ENCODE measurements at regions not wholly inside any gene's neighbourhood (a gene's known extent, or its start where the extent isn't known, plus 50 kb on each side); places are given as distances from the start of the nearest gene placed in this dataset.
A peak's percentile ranks its signal among the peaks of the same experiment; 100 is the strongest.

- WGBS, 2 experiments (ENCODE audit: extremely low coverage in 1 of 2, insufficient coverage in 1 of 2, insufficient read length in 1 of 2, insufficient replicate concordance in 2 of 2, low coverage in 1 of 2, low lambda C conversion rate in 2 of 2, missing lambda C conversion rate in 1 of 2), result 98% methylated on average over 12 of the region's 12 CpGs; no CpG with 5 or more reads in 1 of the 2 experiments
- H2BK12ac ChIP-seq (ENCODE audit: low read depth, low read length), result no peak overlapping the region
- H3K4me3 ChIP-seq (ENCODE audit: extremely low read depth in 1 of 4, insufficient read depth in 2 of 4, low read depth in 3 of 4, low read length in 4 of 4), result no peak overlapping the region
- H3K79me1 ChIP-seq (ENCODE audit: low read depth, low read length), result no peaks in the 10 kb centered on the region
- no peak overlapping the region for H3K14ac ChIP-seq (ENCODE audit: insufficient read length)
- POLR2A ChIA-PET (ENCODE audit: partially characterized antibody), result no interaction called here
- no peak for TF ChIP-seq CEBPB (IDR thresholded peaks at IDR 0.05; ENCODE audit: low read depth, low read length)
- TF ChIP-seq SP1 (IDR thresholded peaks at IDR 0.05; ENCODE audit: low read depth, low read length), result no peak
- no peak for TF ChIP-seq SIRT6 (IDR thresholded peaks at IDR 0.05; ENCODE audit: low read length)
- TF ChIP-seq POLR2AphosphoS5 (IDR thresholded peaks at IDR 0.05; ENCODE audit: low read depth, low read length), result no peak
- no peaks in the 10 kb centered on the region for H3K9me3 ChIP-seq (ENCODE audit: insufficient read depth in 2 of 2, low read depth in 1 of 2, low read length in 1 of 2)
- no peaks in the 10 kb centered on the region for H3K36me3 ChIP-seq (ENCODE audit: control insufficient read depth in 2 of 4, insufficient read depth in 4 of 4, low read length in 3 of 4)
- H2BK15ac ChIP-seq (ENCODE audit: low read length), result no peak overlapping the region
- no peak overlapping the region for H2BK20ac ChIP-seq (ENCODE audit: low read length)
- peaks cover 1% of the 10 kb centered on the region; the same call in 1 of the 2 replicates for H3K23me2 ChIP-seq (ENCODE audit: low read depth, low read length)
- no peak overlapping the region for H3K27ac ChIP-seq (ENCODE audit: low read depth, low read length)
- no peak overlapping the region for H2BK120ac ChIP-seq (replicated peaks; ENCODE audit: low read depth, low read length)
- no peak overlapping the region for H4K91ac ChIP-seq (replicated peaks; ENCODE audit: insufficient read length, low read length)
- no peak overlapping the region for H2AFZ ChIP-seq (ENCODE audit: low read length)
- no peak overlapping the region for H4K5ac ChIP-seq (ENCODE audit: insufficient read length, low read depth, low read length)
- no peak overlapping the region for H3K4ac ChIP-seq (replicated peaks; ENCODE audit: insufficient read length, low read depth, low read length)
- no peak overlapping the region for H3K18ac ChIP-seq (ENCODE audit: extremely low read depth, low read length)
- no peaks in the 10 kb centered on the region for H3K4me1 ChIP-seq (replicated peaks in 1 of 4; ENCODE audit: control insufficient read depth in 3 of 4, insufficient read depth in 4 of 4, low read length in 3 of 4)
- CTCF ChIA-PET (ENCODE audit: partially characterized antibody), result interaction anchor here (0.6 kb wide), 1 partner anchor 9 kb away, joined by 3 read pairs; no protein-coding TSS in a partner anchor
- no peak overlapping the region for H2AK5ac ChIP-seq (ENCODE audit: low read depth, low read length)
- DNase-seq (ENCODE audit: low read depth in 1 of 2, low spot score in 2 of 2) (no peak), FAIRE-seq (no peak)
- H3K9ac ChIP-seq (replicated peaks in 1 of 4; ENCODE audit: extremely low read depth in 1 of 4, low read depth in 3 of 4, low read length in 3 of 4), result no peak overlapping the region
- H3K4me2 ChIP-seq (ENCODE audit: insufficient read depth in 1 of 2, low read depth in 2 of 2, low read length in 2 of 2), result no peak overlapping the region
- H3K27me3 ChIP-seq (replicated peaks in 1 of 4; ENCODE audit: control insufficient read depth in 3 of 4, extremely low read depth in 1 of 4, insufficient read depth in 3 of 4, low read length in 3 of 4), result no peaks in the 10 kb centered on the region; a peak in 1 of 7 replicates
- H2BK5ac ChIP-seq (ENCODE audit: low read depth, low read length), result no peak overlapping the region
- H3K23ac ChIP-seq (ENCODE audit: insufficient read length), result no peak overlapping the region
- H3K56ac ChIP-seq (replicated peaks; ENCODE audit: insufficient read length, low read depth, low read length), result no peak overlapping the region
- H3K79me2 ChIP-seq (ENCODE audit: control insufficient read depth in 1 of 2, insufficient read depth in 2 of 2, low read length in 2 of 2), result no peaks in the 10 kb centered on the region
- H4K8ac ChIP-seq (ENCODE audit: extremely low read depth, insufficient read depth, low read length), result peak overlapping the region; percentile 38; the same call in 1 of the 2 replicates
- no peaks in the 10 kb centered on the region for H4K20me1 ChIP-seq (replicated peaks in 1 of 2; ENCODE audit: control insufficient read depth in 1 of 2, insufficient read depth in 2 of 2, low read length in 2 of 2)
Measured at GRCh38 chr2:2689306-2689705, 358.2 kb upstream of the MYT1L start.

Data from H1 (cell line).